ENCODE measurements at regions not wholly inside any gene's neighbourhood (a gene's known extent, or its start where the extent isn't known, plus 50 kb on each side); places are given as distances from the start of the nearest gene placed in this dataset.
"Not testable (repeated sequence)": the region's sequence is repeated elsewhere in the genome, so short reads cannot be mapped to it uniquely, and the experiment has no call there.

- no peak for TF ChIP-seq CTCF (IDR thresholded peaks at IDR 0.05)
- DNase-seq = no peak
These were observed 149.4 kb upstream of the CHST15 start for GRCh38 chr10:124242791-124243190.

GRCh38 chr10:124242365-124242764, 149.0 kb upstream of the CHST15 start:
- no peaks in the 10 kb centered on the region for H3K36me3 Mint-ChIP-seq (ENCODE audit: low read depth)
- DNase-seq = no peak
- no peaks in the 10 kb centered on the region for H3K9me3 Mint-ChIP-seq
- H3K4me3 Mint-ChIP-seq = no peak overlapping the region
- H3K27me3 Mint-ChIP-seq (ENCODE audit: low read depth, poor library complexity) = peaks cover 23% of the 10 kb centered on the region
- H3K4me1 Mint-ChIP-seq = peaks cover 13% of the 10 kb centered on the region
- no peak overlapping the region for H3K27ac Mint-ChIP-seq
- TF ChIP-seq CTCF (IDR thresholded peaks at IDR 0.05) = no peak

More at GRCh38 chr10:124242791-124243190, 149.4 kb upstream of the CHST15 start:
- no peak overlapping the region for H3K27ac Mint-ChIP-seq
- no peaks in the 10 kb centered on the region for H3K9me3 Mint-ChIP-seq
- H3K4me3 Mint-ChIP-seq = no peak overlapping the region
- H3K4me1 Mint-ChIP-seq = peaks cover 13% of the 10 kb centered on the region
- peaks cover 26% of the 10 kb centered on the region for H3K27me3 Mint-ChIP-seq (ENCODE audit: low read depth, poor library complexity)
- H3K36me3 Mint-ChIP-seq (ENCODE audit: low read depth) = no peaks in the 10 kb centered on the region

GRCh38 chr10:124241510-124241909, 148.1 kb upstream of the CHST15 start:
- H3K4me3 Mint-ChIP-seq; H3K36me3 Mint-ChIP-seq (ENCODE audit: low read depth); H3K9me3 Mint-ChIP-seq; DNase-seq; H3K27ac Mint-ChIP-seq: not testable (repeated sequence)
- Mint-ChIP-seq H3K27me3 (ENCODE audit: low read depth, poor library complexity) (peaks cover 18% of the 10 kb centered on the region), H3K4me1 (peaks cover 13% of the 10 kb centered on the region)

GRCh38 chr10:124240839-124241291, 147.5 kb upstream of the CHST15 start:
- Mint-ChIP-seq H3K27ac (no peak overlapping the region), H3K4me3 (no peak overlapping the region), H3K27me3 (ENCODE audit: low read depth, poor library complexity) (peaks cover 18% of the 10 kb centered on the region), H3K36me3 (ENCODE audit: low read depth) (no peaks in the 10 kb centered on the region), H3K9me3 (no peaks in the 10 kb centered on the region), H3K4me1 (peaks cover 13% of the 10 kb centered on the region)
- TF ChIP-seq CTCF (IDR thresholded peaks at IDR 0.05) = no peak
- no peak for DNase-seq

- H3K4me1 Mint-ChIP-seq = peaks cover 16% of the 10 kb centered on the region
- H3K36me3 Mint-ChIP-seq (ENCODE audit: low read depth) = no peaks in the 10 kb centered on the region
- TF ChIP-seq CTCF (IDR thresholded peaks at IDR 0.05) = no peak
- H3K4me3 Mint-ChIP-seq = no peak overlapping the region
- peaks cover 18% of the 10 kb centered on the region for H3K27me3 Mint-ChIP-seq (ENCODE audit: low read depth, poor library complexity)
- DNase-seq = no peak
- no peaks in the 10 kb centered on the region for H3K9me3 Mint-ChIP-seq
- no peak overlapping the region for H3K27ac Mint-ChIP-seq
These were observed 146.3 kb upstream of the CHST15 start for GRCh38 chr10:124239696-124240095.

GRCh38 chr10:124239134-124239533, 145.7 kb upstream of the CHST15 start:
- DNase-seq = no peak
- TF ChIP-seq CTCF (IDR thresholded peaks at IDR 0.05) = no peak
- no peaks in the 10 kb centered on the region for H3K9me3 Mint-ChIP-seq
- H3K4me1 Mint-ChIP-seq = peaks cover 20% of the 10 kb centered on the region
- H3K36me3 Mint-ChIP-seq (ENCODE audit: low read depth) = no peaks in the 10 kb centered on the region
- no peak overlapping the region for H3K27ac Mint-ChIP-seq
- H3K27me3 Mint-ChIP-seq (ENCODE audit: low read depth, poor library complexity) = peaks cover 20% of the 10 kb centered on the region
- H3K4me3 Mint-ChIP-seq = no peak overlapping the region
